ENCODE measurements at regions not wholly inside any gene's neighbourhood (a gene's known extent, or its start where the extent isn't known, plus 50 kb on each side); places are given as distances from the start of the nearest gene placed in this dataset.

DNA sequence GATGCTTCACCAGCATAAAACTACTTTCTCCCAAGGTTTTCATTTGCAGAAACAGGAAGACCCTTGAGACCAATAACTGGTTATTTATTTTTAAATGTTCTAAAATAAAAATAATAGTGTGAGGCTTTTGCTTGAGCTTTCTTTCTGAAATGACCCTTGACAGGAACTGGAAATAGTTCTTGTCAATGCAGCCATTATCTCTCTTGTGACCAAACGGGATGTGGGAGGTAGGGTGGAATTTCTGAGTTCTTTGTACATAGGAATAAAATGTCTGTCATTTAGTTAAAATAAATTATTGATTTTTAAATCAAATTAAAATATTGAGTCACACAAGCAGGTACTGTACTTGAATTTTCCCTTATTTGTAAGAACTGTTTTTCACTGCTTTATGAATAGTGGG is 110.2 kb upstream of the CCN2 start (continued):
- TF ChIP-seq PRDM15 (CRISPR knock-in tag; IDR thresholded peaks at IDR 0.05) (no peak), BCL11A (IDR thresholded peaks at IDR 0.05; ENCODE audit: low read depth, low read length) (no peak), CHD2 (IDR thresholded peaks at IDR 0.05; ENCODE audit: borderline replicate concordance, low read depth, low read length) (no peak), POLR2AphosphoS5 (IDR thresholded peaks at IDR 0.05; ENCODE audit: low read length) (no peak), YY1 (IDR thresholded peaks at IDR 0.05; ENCODE audit: low read depth, low read length) (no peak), NFXL1 (IDR thresholded peaks at IDR 0.05; ENCODE audit: borderline replicate concordance) (no peak), ZNF217 (IDR thresholded peaks at IDR 0.05) (no peak), MEF2A (IDR thresholded peaks at IDR 0.05; ENCODE audit: insufficient read depth, low read depth, low read length) (no peak), SUPT20H (IDR thresholded peaks at IDR 0.05; ENCODE audit: borderline replicate concordance, control insufficient read depth, low read depth, low read length) (no peak)

- WGBS (ENCODE audit: insufficient coverage, insufficient replicate concordance, low lambda C conversion rate, missing lambda C conversion rate), result 13% methylated on average over 4 of the region's 4 CpGs
- ATAC-seq (no peak), DNase-seq (ENCODE audit: low read depth, low spot score) (no peak), FAIRE-seq (no peak)
- Histone ChIP-seq H3K4me2 (ENCODE audit: control insufficient read depth, insufficient read depth) (no peak overlapping the region), H2AFZ (ENCODE audit: control insufficient read depth, low read depth, low read length) (no peak overlapping the region), H3K9ac (ENCODE audit: control insufficient read depth, insufficient read depth, low read length) (no peak overlapping the region), H3K79me2 (ENCODE audit: control insufficient read depth, insufficient read depth, low read length) (no peaks in the 10 kb centered on the region), H3K4me1 (ENCODE audit: control insufficient read depth, insufficient read depth, low read length) (no peaks in the 10 kb centered on the region), H3K4me3 (no peak overlapping the region), H3K27ac (ENCODE audit: control insufficient read depth, insufficient read depth) (no peak overlapping the region), H3K36me3 (ENCODE audit: control insufficient read depth in 2 of 2, insufficient read depth in 2 of 2, low read length in 1 of 2) (no peaks in the 10 kb centered on the region), H3K27me3 (replicated peaks in 1 of 2; ENCODE audit: control insufficient read depth in 2 of 2, insufficient read depth in 2 of 2, low read length in 1 of 2) (peaks cover 0 to 2% of the 10 kb centered on the region in 2 experiments; a peak in 1 of 4 replicates), H4K20me1 (ENCODE audit: control insufficient read depth, insufficient read depth) (no peaks in the 10 kb centered on the region), H3K9me3 (replicated peaks; ENCODE audit: control insufficient read depth, insufficient read depth, low read length) (no peaks in the 10 kb centered on the region)
- TF ChIP-seq NR2C1 (IDR thresholded peaks at IDR 0.05), result no peak
- no peak for TF ChIP-seq YY1 (IDR thresholded peaks at IDR 0.05; ENCODE audit: low read depth, low read length)
- TF ChIP-seq, protein P1, sequence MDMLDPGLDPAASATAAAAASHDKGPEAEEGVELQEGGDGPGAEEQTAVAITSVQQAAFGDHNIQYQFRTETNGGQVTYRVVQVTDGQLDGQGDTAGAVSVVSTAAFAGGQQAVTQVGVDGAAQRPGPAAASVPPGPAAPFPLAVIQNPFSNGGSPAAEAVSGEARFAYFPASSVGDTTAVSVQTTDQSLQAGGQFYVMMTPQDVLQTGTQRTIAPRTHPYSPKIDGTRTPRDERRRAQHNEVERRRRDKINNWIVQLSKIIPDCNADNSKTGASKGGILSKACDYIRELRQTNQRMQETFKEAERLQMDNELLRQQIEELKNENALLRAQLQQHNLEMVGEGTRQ (IDR thresholded peaks at IDR 0.05; ENCODE audit: borderline replicate concordance, low read depth, low read length), result no peak
- TF ChIP-seq SMAD1 (IDR thresholded peaks at IDR 0.05; ENCODE audit: low read depth, partially characterized antibody), result no peak
- intact Hi-C loops (cut with micrococcal nuclease; ENCODE audit: unreplicated experiment) (no loop called here), in situ Hi-C loops (cut with MboI) (no loop called here)
- BruUV-seq (replicated peaks), result no TSS peak
- POLR2A ChIA-PET, result no interaction called here
- SMC1A ChIA-PET (ENCODE audit: uncharacterized antibody, unreplicated experiment), result no interaction called here
- CTCF ChIA-PET, result interaction anchor here (1.3 kb wide), 1 partner anchor 9 kb away, joined by 5 read pairs; no protein-coding TSS in a partner anchor
- RAD21 ChIA-PET (ENCODE audit: unreplicated experiment), result no interaction called here
Measured at GRCh38 chr6:132060591-132060990, 109.4 kb upstream of the CCN2 start.

Measured in GM12878 (cell line).